ENCODE measurements at regions not wholly inside any gene's neighbourhood (a gene's known extent, or its start where the extent isn't known, plus 50 kb on each side); places are given as distances from the start of the nearest gene placed in this dataset.
"Not testable (repeated sequence)": the region's sequence is repeated elsewhere in the genome, so short reads cannot be mapped to it uniquely, and the experiment has no call there.

DNA sequence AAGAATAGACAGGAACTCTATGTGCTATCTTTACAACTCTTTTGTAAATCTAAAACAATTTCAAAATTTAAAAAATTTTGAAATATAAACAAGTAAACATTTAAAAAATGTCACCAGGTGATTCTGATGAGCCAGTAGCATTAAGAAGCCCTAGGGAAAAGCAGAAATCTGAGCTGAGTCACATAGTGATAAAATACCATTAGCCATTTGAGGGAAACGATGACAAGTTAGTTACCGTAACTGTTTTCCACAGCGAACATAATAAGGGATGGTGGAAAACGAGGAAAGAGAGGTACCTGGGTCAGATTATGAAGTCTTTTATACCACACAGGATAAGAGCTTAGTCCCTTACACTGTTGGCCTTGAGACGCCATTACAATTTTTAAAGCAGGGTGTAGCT, 55.5 kb downstream of the PRR15 start:
- DNase-seq (ENCODE audit: low spot score): no peak

DNA sequence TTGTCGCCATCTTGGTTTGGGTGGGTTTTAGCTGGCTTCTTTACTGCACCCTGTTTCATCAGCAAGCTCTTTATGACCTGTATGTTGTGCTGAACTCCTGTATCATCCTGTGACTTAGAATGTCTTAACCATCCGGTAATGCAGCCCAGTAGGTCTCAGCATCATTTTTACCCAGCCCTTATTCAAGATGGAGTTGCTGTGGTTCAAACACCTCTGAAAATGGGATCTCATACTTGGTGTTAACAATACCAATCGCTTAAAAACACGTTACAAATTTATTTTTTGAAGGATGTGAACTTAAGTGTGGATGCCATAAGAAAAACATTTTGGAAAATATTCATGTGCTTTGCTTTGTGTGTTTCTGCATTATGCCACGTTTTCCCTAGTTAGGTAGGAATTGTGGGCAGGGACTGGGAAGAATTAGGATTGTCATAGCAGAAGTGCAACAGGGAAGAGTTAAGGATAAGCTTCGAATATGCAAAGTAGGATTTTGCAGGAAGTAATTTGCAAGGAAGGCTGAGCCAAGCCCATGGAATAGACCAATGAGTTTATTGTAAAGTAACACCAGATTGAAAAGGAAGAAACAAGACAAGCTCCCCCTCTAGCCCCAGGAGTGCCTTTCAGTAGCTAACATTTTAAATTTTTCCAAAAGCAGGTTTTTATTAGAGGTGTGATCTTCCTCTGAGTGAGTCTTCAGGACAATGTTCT, 56.4 kb downstream of the PRR15 start:
- no peak for DNase-seq (ENCODE audit: low spot score)

DNA sequence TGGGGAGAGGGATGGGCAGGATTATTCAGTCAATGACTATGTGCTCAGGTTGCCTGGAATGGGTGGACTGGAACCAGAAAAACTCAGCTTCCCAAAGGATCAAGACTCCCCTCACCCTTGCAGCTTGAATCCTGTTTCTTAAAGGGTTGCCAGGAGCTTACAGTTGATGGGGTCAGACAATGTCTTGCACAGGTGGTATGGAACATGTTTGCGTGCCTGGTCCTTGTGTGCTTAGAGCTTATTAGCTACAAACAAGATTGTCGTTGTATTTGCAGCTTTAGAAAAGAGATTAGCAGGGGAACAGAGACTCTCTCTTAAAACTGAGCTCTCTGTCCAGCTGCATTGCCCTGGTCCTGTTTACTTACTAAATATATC, 56.9 kb downstream of the PRR15 start:
- no peak for DNase-seq (ENCODE audit: low spot score)

- DNase-seq (ENCODE audit: low spot score): no peak
Measured at GRCh38 chr7:29622335-29623265, 59.0 kb downstream of the PRR15 start.

GRCh38 chr7:29623973-29624372, 60.3 kb downstream of the PRR15 start:
- DNase-seq (ENCODE audit: low spot score): no peak

DNA sequence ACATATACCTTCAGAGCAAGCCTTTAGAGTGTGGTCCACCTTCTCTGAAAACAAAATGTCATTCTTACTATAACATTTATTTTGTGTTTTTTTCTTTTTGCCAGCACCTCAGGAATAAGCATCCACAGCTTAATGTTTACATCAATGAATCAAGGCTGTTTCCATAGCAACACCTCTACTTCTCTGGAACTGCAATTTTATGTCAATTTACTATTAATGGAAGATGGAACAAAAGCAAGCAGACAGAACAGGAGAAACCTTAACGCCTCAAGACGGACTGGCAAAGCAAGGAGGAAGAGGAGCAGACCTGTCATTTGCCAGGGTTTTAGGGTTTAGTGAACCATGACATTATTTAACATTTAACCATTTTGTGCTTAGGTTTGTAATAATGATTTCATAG, 63.1 kb downstream of the PRR15 start:
- no peak for DNase-seq (ENCODE audit: low spot score)

- no peak for DNase-seq (ENCODE audit: low spot score)
Measured at GRCh38 chr7:29627631-29628030, 64.0 kb downstream of the PRR15 start.

- no peak for DNase-seq (ENCODE audit: low spot score)
Measured at GRCh38 chr7:29629507-29629906, 65.9 kb downstream of the PRR15 start.

DNA sequence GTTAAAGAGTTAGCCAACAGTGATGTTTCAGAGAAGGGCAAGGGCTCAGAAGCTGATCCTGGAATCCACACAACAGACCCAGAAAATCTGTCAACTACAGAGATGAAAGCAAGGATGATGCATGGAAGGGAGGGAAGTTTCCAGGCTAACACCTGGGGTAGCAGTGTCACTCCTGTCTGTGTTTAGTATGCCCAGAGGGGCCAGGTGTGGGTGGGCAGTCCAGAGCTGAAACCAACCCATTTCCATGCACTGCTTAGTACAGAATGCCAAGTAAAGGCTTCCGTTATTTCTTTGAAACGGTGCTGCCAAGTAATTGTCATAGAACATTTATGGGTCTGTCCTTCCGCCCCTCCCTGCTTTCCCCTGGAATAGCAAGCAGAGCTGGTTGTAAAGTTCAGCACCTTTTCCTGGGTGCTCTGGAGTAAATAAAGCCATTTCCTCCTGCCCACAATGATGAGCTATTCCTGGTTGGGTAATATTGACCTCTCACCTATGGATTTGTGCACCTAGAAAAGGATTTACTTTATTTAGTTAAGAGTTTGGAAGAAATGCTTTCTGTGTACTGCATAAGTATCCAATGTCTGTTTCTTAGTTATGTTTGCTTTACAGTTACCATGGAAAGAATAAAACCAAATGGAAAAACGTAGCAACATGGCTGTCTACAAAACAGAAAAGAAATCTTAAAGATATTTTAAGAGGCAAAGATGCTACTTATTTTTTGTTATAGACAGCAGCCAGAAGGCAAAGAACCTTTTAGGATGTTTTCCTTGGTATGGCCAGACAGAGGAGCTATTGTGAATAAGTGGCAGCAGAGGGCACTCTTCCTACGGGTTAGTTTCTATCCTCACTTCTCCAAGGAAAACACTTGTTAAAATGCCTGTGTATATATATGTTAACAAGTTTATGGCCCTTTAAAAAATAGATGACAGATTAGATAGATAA, 71.7 kb downstream of the PRR15 start:
- DNase-seq (ENCODE audit: low spot score): not testable (repeated sequence)

GRCh38 chr7:29636009-29636351, 72.3 kb downstream of the PRR15 start:
- no peak for DNase-seq (ENCODE audit: low spot score)

DNA sequence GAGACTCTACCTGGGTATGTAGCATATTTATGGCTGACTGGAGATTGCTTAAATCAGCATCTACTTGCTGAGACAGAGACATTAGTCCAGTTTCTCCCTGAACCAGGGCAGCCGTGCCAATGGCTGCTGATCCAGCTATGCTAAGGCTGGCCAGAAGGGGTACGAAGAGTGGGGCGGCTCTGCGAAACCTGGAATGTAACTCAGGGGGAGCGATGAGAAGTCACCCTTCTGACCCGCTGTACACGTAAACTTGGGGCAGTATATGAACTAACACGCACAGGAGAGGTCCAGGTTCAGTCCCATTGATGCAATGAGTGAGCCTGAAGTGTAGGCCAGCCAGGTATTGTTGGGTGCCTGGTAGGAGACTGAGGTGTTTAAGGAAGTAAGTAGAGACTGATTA, 73.7 kb downstream of the PRR15 start:
- DNase-seq (ENCODE audit: low spot score): no peak

GRCh38 chr7:29638841-29639240, 75.2 kb downstream of the PRR15 start:
- DNase-seq (ENCODE audit: low spot score): not testable (repeated sequence)

- DNase-seq (ENCODE audit: low spot score): no peak
Measured at GRCh38 chr7:29639386-29639785, 75.8 kb downstream of the PRR15 start.

GRCh38 chr7:29639886-29640595, 76.4 kb downstream of the PRR15 start:
- DNase-seq (ENCODE audit: low spot score): no peak

- DNase-seq (ENCODE audit: low spot score): no peak
Measured at GRCh38 chr7:29641651-29642050, 78.0 kb downstream of the PRR15 start.

- no peak for DNase-seq (ENCODE audit: low spot score)
Measured at GRCh38 chr7:29642494-29643155, 79.0 kb downstream of the PRR15 start.

DNA sequence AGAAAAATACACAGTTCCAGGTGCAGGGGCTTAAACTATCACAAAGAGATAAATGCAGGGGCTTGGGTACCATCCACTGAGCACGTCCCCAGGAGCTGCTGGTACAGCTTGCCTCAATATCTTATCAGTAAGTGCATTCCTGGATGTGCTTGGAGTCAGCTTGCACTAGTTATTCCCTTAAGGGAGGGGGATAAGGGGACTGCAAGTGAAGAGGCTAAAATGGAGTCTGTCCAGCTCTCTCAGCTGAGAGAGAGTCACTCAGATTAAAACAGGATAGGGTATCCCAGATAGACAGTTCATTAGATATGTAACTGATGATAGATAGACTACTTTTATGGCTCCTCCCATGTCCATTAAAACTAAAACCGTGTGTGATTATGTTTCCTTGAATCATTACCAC, 82.5 kb downstream of the PRR15 start:
- DNase-seq (ENCODE audit: low spot score): not testable (repeated sequence)

GRCh38 chr7:29647020-29647654, 83.5 kb downstream of the PRR15 start:
- DNase-seq (ENCODE audit: low spot score): no peak

GRCh38 chr7:29647691-29648210, 84.1 kb downstream of the PRR15 start:
- not testable (repeated sequence) for DNase-seq (ENCODE audit: low spot score)

- no peak for DNase-seq (ENCODE audit: low spot score)
Measured at GRCh38 chr7:29649028-29649716, 85.5 kb downstream of the PRR15 start.
